ENCODE measurements at regions not wholly inside any gene's neighbourhood (a gene's known extent, or its start where the extent isn't known, plus 50 kb on each side); places are given as distances from the start of the nearest gene placed in this dataset.

- no peaks in the 10 kb centered on the region for H3K4me1 Mint-ChIP-seq
- H3K36me3 Mint-ChIP-seq (ENCODE audit: insufficient read depth in 1 of 3, low read depth in 3 of 3) = no peaks in the 10 kb centered on the region
- no peak overlapping the region for H2BK12ac ChIP-seq (ENCODE audit: insufficient read length, low read depth, low read length)
- H3K23ac ChIP-seq (ENCODE audit: insufficient read length, low read depth, low read length) = no peak overlapping the region
- no peaks in the 10 kb centered on the region for H3K27me3 Mint-ChIP-seq (ENCODE audit: low read depth)
- no peak overlapping the region for H3K14ac ChIP-seq (ENCODE audit: insufficient read depth, low read length)
- H2BK5ac ChIP-seq (ENCODE audit: insufficient read length, low read length) = no peak overlapping the region
- no peaks in the 10 kb centered on the region for H3K23me2 ChIP-seq (ENCODE audit: insufficient read length, low read depth, low read length, poor library complexity, severe bottlenecking)
- no peak overlapping the region for H3K27ac Mint-ChIP-seq
- H3K27me3 ChIP-seq (ENCODE audit: insufficient read depth, low read length) = no peaks in the 10 kb centered on the region
- WGBS (ENCODE audit: extremely low coverage, insufficient read length, low lambda C conversion rate) = no CpG with 5 or more reads among the region's 4 CpGs
- no peak overlapping the region for H3T11ph ChIP-seq (ENCODE audit: low read length)
- no peak for DNase-seq
- no peak overlapping the region for H3K4me2 ChIP-seq (ENCODE audit: insufficient read depth, insufficient read length, low read length)
- no peaks in the 10 kb centered on the region for H3K79me2 ChIP-seq (ENCODE audit: insufficient read depth, low read length)
- no peak overlapping the region for H2AFZ ChIP-seq (ENCODE audit: low read length)
- no peaks in the 10 kb centered on the region for H4K20me1 ChIP-seq (ENCODE audit: control insufficient read depth, insufficient read depth, insufficient read length)
- no peak overlapping the region for H3K18ac ChIP-seq (ENCODE audit: insufficient read length, low read depth, low read length)
- no peaks in the 10 kb centered on the region for H3K9me3 Mint-ChIP-seq
- no peak overlapping the region for H3K27ac ChIP-seq (ENCODE audit: insufficient read length, low read depth, low read length)
- H3K9ac ChIP-seq (ENCODE audit: extremely low read depth, insufficient read length, low read length) = no peak overlapping the region
- no peak overlapping the region for H2BK120ac ChIP-seq (ENCODE audit: low read depth, low read length, poor library complexity, severe bottlenecking)
- H3K56ac ChIP-seq (ENCODE audit: insufficient read length, low read depth, low read length) = no peak overlapping the region
- H2BK15ac ChIP-seq (ENCODE audit: low read depth, low read length) = no peak overlapping the region
- TF ChIP-seq CTCF (conservative IDR thresholded peaks at IDR 0.05) = no peak
- H4K8ac ChIP-seq (replicated peaks; ENCODE audit: insufficient read length, low read depth, low read length) = no peak overlapping the region
- H4K5ac ChIP-seq (ENCODE audit: insufficient read length, low read depth, low read length) = no peak overlapping the region
- no peaks in the 10 kb centered on the region for H3K79me1 ChIP-seq (ENCODE audit: insufficient read depth, low read depth, low read length, poor library complexity, severe bottlenecking)
- no peaks in the 10 kb centered on the region for H3K4me1 ChIP-seq (ENCODE audit: insufficient read depth, low read length)
- H2AK5ac ChIP-seq (ENCODE audit: insufficient read length, low read length) = no peak overlapping the region
- H3K4me3 Mint-ChIP-seq = no peak overlapping the region
- H3K4ac ChIP-seq (ENCODE audit: low read depth, low read length) = no peak overlapping the region
- H4K91ac ChIP-seq (ENCODE audit: insufficient read length, low read depth, low read length) = no peak overlapping the region
- H3K9me3 ChIP-seq (ENCODE audit: control insufficient read depth, low read depth, low read length) = no peaks in the 10 kb centered on the region
- H2BK20ac ChIP-seq (ENCODE audit: low read depth, low read length, poor library complexity, severe bottlenecking) = no peak overlapping the region
These were observed 426.2 kb downstream of the CDH11 start for GRCh38 chr16:64695684-64696083.

Measured in H9 (cell line).